Common myeloid progenitor, CD34-positive (primary cell): ENCODE measurements at regions not wholly inside any gene's neighbourhood (a gene's known extent, or its start where the extent isn't known, plus 50 kb on each side); places are given as distances from the start of the nearest gene placed in this dataset.
"Not testable (repeated sequence)": the region's sequence is repeated elsewhere in the genome, so short reads cannot be mapped to it uniquely, and the experiment has no call there.

ENCODE experiments used
- CTCF ChIA-PET: fragments of 350-600 bp; sonication (Branson Sonifier 250); formaldehyde crosslinking; loops from one replicate; lab custom pipeline; 2021; ENCODE audit warnings: antibody characterized with exemption; lab: Charles Lee
- POLR2A ChIA-PET: fragments of 350-600 bp; sonication (Branson Sonifier 250); formaldehyde crosslinking; loops from one replicate; lab custom pipeline; 2021; ENCODE audit warnings: antibody characterized with exemption; lab: Charles Lee
- DNase-seq, 3 donors: peaks; one replicate each; pipeline versions ENCODE4 v3.0.0 to v3.0.0-alpha.2; 2013
- H3K27ac ChIP-seq, 2 experiments: 1 replicate in 1 of 2; 2 replicates in 1 of 2; pipeline ENCODE4 v1.7.0; 2013; ENCODE audit warnings: inconsistent platforms in 2 of 2, low read length in 2 of 2, mild to moderate bottlenecking in 2 of 2, low read depth in 1 of 2, moderate library complexity in 1 of 2; ENCODE audit not compliant: severe bottlenecking in 2 of 2, insufficient read depth in 1 of 2, poor library complexity in 1 of 2
- H3K27me3 ChIP-seq, 5 experiments: replicated peaks in 2 of 5; 1 replicate in 3 of 5; 2 replicates in 2 of 5; pipeline versions ENCODE4 v1.6.1 to v1.7.0; 2013; ENCODE audit warnings: low read length in 4 of 5, mild to moderate bottlenecking in 2 of 5, moderate library complexity in 2 of 5, inconsistent platforms in 1 of 5; ENCODE audit not compliant: insufficient read depth in 5 of 5, control insufficient read depth in 4 of 5
- H3K36me3 ChIP-seq, 4 experiments: 1 replicate in 2 of 4; 2 replicates in 2 of 4; pipeline versions ENCODE4 v1.6.1 to v1.7.0; 2013; ENCODE audit warnings: low read length in 3 of 4, control low read depth in 1 of 4, mild to moderate bottlenecking in 1 of 4; ENCODE audit not compliant: control insufficient read depth in 4 of 4, insufficient read depth in 4 of 4
- H3K4me1 ChIP-seq, 4 experiments: 1 replicate in 3 of 4; 2 replicates in 1 of 4; pipeline versions ENCODE4 v1.6.1 to v1.7.1; 2013; ENCODE audit warnings: low read length in 3 of 4, mild to moderate bottlenecking in 3 of 4, control low read depth in 1 of 4, inconsistent platforms in 1 of 4, moderate library complexity in 1 of 4; ENCODE audit not compliant: control insufficient read depth in 4 of 4, insufficient read depth in 4 of 4; ENCODE audit errors: control extremely low read depth in 1 of 4
- H3K4me3 ChIP-seq, 7 experiments: 1 replicate in 4 of 7; 2 replicates in 3 of 7; pipeline versions ENCODE4 v1.5.1 to v1.7.0; 2013; ENCODE audit warnings: mild to moderate bottlenecking in 7 of 7, low read length in 6 of 7, moderate library complexity in 6 of 7, inconsistent platforms in 2 of 7, low read depth in 2 of 7, control low read depth in 1 of 7; ENCODE audit not compliant: insufficient read depth in 4 of 7, control insufficient read depth in 1 of 7; ENCODE audit errors: extremely low read depth in 1 of 7
- H3K9me3 ChIP-seq, 5 experiments: 1 replicate in 4 of 5; 2 replicates in 1 of 5; pipeline versions ENCODE4 v1.6.1 to v1.7.1; 2013; ENCODE audit warnings: low read length in 4 of 5, mild to moderate bottlenecking in 2 of 5, inconsistent platforms in 1 of 5, low read depth in 1 of 5, moderate library complexity in 1 of 5; ENCODE audit not compliant: control insufficient read depth in 4 of 5, insufficient read depth in 2 of 5; ENCODE audit errors: control extremely low read depth in 1 of 5
- WGBS: methylation state at CpG from one replicate; pipeline ENCODE4 v1.1.5; 2013; ENCODE audit not compliant: insufficient coverage; 5-methylcytosine and 5-hydroxymethylcytosine counted together

- H3K27ac ChIP-seq, H3K27me3 ChIP-seq, H3K9me3 ChIP-seq, H3K4me1 ChIP-seq, POLR2A ChIA-PET, H3K4me3 ChIP-seq, H3K36me3 ChIP-seq: not testable (repeated sequence)
- CTCF ChIA-PET: interaction anchor here (0.6 kb wide), 1 partner anchor 34 kb away, joined by 3 read pairs; no protein-coding TSS in a partner anchor
- WGBS: 95% methylated on average over 3 of the region's 4 CpGs
- peak in 2 of 3 donors; percentile 42 to 53 for DNase-seq
Observed at GRCh38 chr2:90039093-90039492, 1347.6 kb downstream of the RPIA start.

GRCh38 chr2:90047776-90048175 is 1356.3 kb downstream of the RPIA start:
- H3K27ac ChIP-seq, CTCF ChIA-PET, DNase-seq, H3K4me1 ChIP-seq, POLR2A ChIA-PET, H3K9me3 ChIP-seq, H3K4me3 ChIP-seq, H3K36me3 ChIP-seq, H3K27me3 ChIP-seq: not testable (repeated sequence)
- WGBS: no CpG with 5 or more reads among the region's 1 CpG

- H3K36me3 ChIP-seq, H3K4me1 ChIP-seq, DNase-seq, H3K9me3 ChIP-seq, CTCF ChIA-PET, H3K4me3 ChIP-seq, H3K27ac ChIP-seq, H3K27me3 ChIP-seq, POLR2A ChIA-PET: not testable (repeated sequence)
Observed at GRCh38 chr2:90052113-90052631, 1360.7 kb downstream of the RPIA start.

- WGBS: 31% methylated on average over 10 of the region's 13 CpGs
- Histone ChIP-seq H3K36me3 (no peaks in the 10 kb centered on the region), H3K9me3 (no peaks in the 10 kb centered on the region), H3K27ac (no peak overlapping the region), H3K27me3 (no peaks in the 10 kb centered on the region), H3K4me3 (no peak overlapping the region), H3K4me1 (peaks cover 0 to 3% (median 0%) of the 10 kb centered on the region in 4 experiments)
- POLR2A ChIA-PET: no interaction called here
- DNase-seq: peak; percentile 27 to 32 (median 28)
- CTCF ChIA-PET: no interaction called here
Observed at GRCh38 chr2:90069290-90069894, 1377.9 kb downstream of the RPIA start.

GRCh38 chr2:90076311-90076710 is 1384.8 kb downstream of the RPIA start:
- Histone ChIP-seq H3K9me3 (peaks cover 0 to 2% (median 0%) of the 10 kb centered on the region in 5 experiments), H3K4me3 (peak overlapping the region in 2 of 7 experiments; percentile 6 to 24), H3K4me1 (peaks cover 9 to 40% (median 31%) of the 10 kb centered on the region in 4 experiments), H3K27me3 (no peaks in the 10 kb centered on the region), H3K27ac (no peak overlapping the region), H3K36me3 (no peaks in the 10 kb centered on the region)
- peak in 2 of 3 donors; percentile 82 to 90 for DNase-seq
- 6% methylated on average over 2 of the region's 3 CpGs for WGBS
- POLR2A ChIA-PET: no interaction called here
- CTCF ChIA-PET: interaction anchor here (2.1 to 3.5 kb wide), 2 partner anchors 8 to 10 kb away, joined by 11 to 14 read pairs; no protein-coding TSS in a partner anchor

- peaks cover 9 to 40% (median 31%) of the 10 kb centered on the region in 4 experiments for H3K4me1 ChIP-seq
- H3K27me3 ChIP-seq: no peaks in the 10 kb centered on the region
- H3K4me3 ChIP-seq: no peak overlapping the region
- no peaks in the 10 kb centered on the region for H3K36me3 ChIP-seq
- CTCF ChIA-PET: interaction anchor here (2.1 to 3.5 kb wide), 2 partner anchors 10 to 12 kb away, joined by 11 to 14 read pairs; no protein-coding TSS in a partner anchor
- H3K27ac ChIP-seq: no peak overlapping the region
- DNase-seq: no peak
- WGBS: no CpG with 5 or more reads among the region's 2 CpGs
- POLR2A ChIA-PET: no interaction called here
- peaks cover 0 to 2% (median 0%) of the 10 kb centered on the region in 5 experiments for H3K9me3 ChIP-seq
Observed at GRCh38 chr2:90077948-90078347, 1386.5 kb downstream of the RPIA start.

- 100% methylated on average over 2 of the region's 5 CpGs for WGBS
- DNase-seq: no peak
- Histone ChIP-seq H3K4me3 (no peak overlapping the region), H3K27ac (no peak overlapping the region), H3K36me3 (no peaks in the 10 kb centered on the region), H3K4me1 (peaks cover 9 to 37% (median 31%) of the 10 kb centered on the region in 4 experiments), H3K27me3 (no peaks in the 10 kb centered on the region), H3K9me3 (peaks cover 0 to 2% (median 0%) of the 10 kb centered on the region in 5 experiments)
- ChIA-PET CTCF (no interaction called here), POLR2A (no interaction called here)
Observed at GRCh38 chr2:90079374-90079773, 1387.9 kb downstream of the RPIA start.
